Esophagus (tissue), 2 donors: ENCODE measurements at regions not wholly inside any gene's neighbourhood (a gene's known extent, or its start where the extent isn't known, plus 50 kb on each side); places are given as distances from the start of the nearest gene placed in this dataset.

Experiments
- H3K27ac ChIP-seq, 2 donors: one replicate each; pipeline ENCODE4 v1.5.1; 2013; ENCODE audit warnings: low read depth in 2 of 2, mild to moderate bottlenecking in 2 of 2, inconsistent platforms in 1 of 2, low read length in 1 of 2, moderate library complexity in 1 of 2
- H3K27me3 ChIP-seq, 2 donors: one replicate each; pipeline ENCODE4 v1.6.1; 2013; ENCODE audit warnings: low read length in 2 of 2, control low read depth in 1 of 2, mild to moderate bottlenecking in 1 of 2; ENCODE audit not compliant: insufficient read depth in 2 of 2, control insufficient read depth in 1 of 2
- H3K36me3 ChIP-seq, 2 donors: one replicate each; pipeline ENCODE4 v1.6.1; 2013; ENCODE audit warnings: low read length in 1 of 2; ENCODE audit not compliant: control insufficient read depth in 2 of 2, insufficient read depth in 2 of 2
- H3K4me1 ChIP-seq, 2 donors: one replicate each; pipeline ENCODE4 v1.6.1; 2013; ENCODE audit warnings: low read length in 1 of 2; ENCODE audit not compliant: control insufficient read depth in 2 of 2, insufficient read depth in 2 of 2
- H3K4me3 ChIP-seq, 2 donors: one replicate each; pipeline ENCODE4 v1.5.1; 2013; ENCODE audit warnings: low read length in 2 of 2, mild to moderate bottlenecking in 2 of 2, low read depth in 1 of 2, moderate library complexity in 1 of 2
- H3K9me3 ChIP-seq, 2 donors: one replicate each; pipeline ENCODE4 v1.6.1; 2013; ENCODE audit warnings: mild to moderate bottlenecking in 2 of 2, low read depth in 1 of 2, low read length in 1 of 2, moderate library complexity in 1 of 2; ENCODE audit not compliant: control insufficient read depth in 2 of 2, insufficient read depth in 1 of 2
- WGBS, 2 donors: extraction: QIAGEN DNeasy Blood & Tissue Kit; methylation state at CpG; one replicate each; pipeline ENCODE4 v1.1.7; 2013; 5-methylcytosine and 5-hydroxymethylcytosine counted together
- donor health status: healthy with polysubstance abuse.
- donor health status: Bipolar disorder and iron deficiency.

DNA sequence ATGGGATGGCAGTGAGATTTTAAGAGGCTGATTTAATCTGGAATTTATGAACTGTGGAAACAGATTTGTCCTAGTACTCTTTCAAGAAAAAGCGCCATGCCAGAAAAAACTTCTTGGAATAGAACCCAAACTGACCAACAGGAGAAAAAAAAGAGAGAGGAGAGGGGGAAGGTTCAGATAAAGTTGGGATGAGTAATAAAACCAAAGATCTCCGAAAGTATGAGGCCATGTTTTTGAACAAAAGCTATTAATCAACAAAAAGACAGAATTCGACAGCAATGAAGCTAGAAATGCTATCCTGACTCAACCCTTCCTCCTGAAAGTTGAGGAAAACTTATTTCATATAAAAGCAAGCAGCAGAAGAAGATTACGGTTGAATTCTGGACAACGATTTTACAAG is 135.5 kb downstream of the CEMIP2 start:
- Histone ChIP-seq H3K9me3 (no peaks in the 10 kb centered on the region), H3K4me1 (no peaks in the 10 kb centered on the region), H3K27me3 (no peaks in the 10 kb centered on the region), H3K27ac (no peak overlapping the region), H3K36me3 (no peaks in the 10 kb centered on the region), H3K4me3 (no peak overlapping the region)
- WGBS, 2 donors, result 89 to 90% methylated on average over 5 of the region's 5 CpGs

- no peaks in the 10 kb centered on the region for H3K27me3 ChIP-seq
- 77 to 79% methylated on average over 3 of the region's 3 CpGs for WGBS, 2 donors
- H3K9me3 ChIP-seq, result no peaks in the 10 kb centered on the region
- H3K4me3 ChIP-seq, result no peak overlapping the region
- no peaks in the 10 kb centered on the region for H3K4me1 ChIP-seq
- H3K36me3 ChIP-seq, result no peaks in the 10 kb centered on the region
- no peak overlapping the region for H3K27ac ChIP-seq
Measured at GRCh38 chr9:71630377-71630995, 137.8 kb downstream of the CEMIP2 start.

GRCh38 chr9:71629578-71630215 is 138.6 kb downstream of the CEMIP2 start:
- H3K9me3 ChIP-seq, result no peaks in the 10 kb centered on the region
- no peak overlapping the region for H3K27ac ChIP-seq
- H3K36me3 ChIP-seq, result no peaks in the 10 kb centered on the region
- WGBS, 2 donors, result 48 to 53% methylated on average over 3 of the region's 3 CpGs
- H3K4me3 ChIP-seq, result no peak overlapping the region
- H3K4me1 ChIP-seq, result no peaks in the 10 kb centered on the region
- no peaks in the 10 kb centered on the region for H3K27me3 ChIP-seq

- H3K27ac ChIP-seq, result no peak overlapping the region
- no peaks in the 10 kb centered on the region for H3K4me1 ChIP-seq
- no peaks in the 10 kb centered on the region for H3K27me3 ChIP-seq
- no peaks in the 10 kb centered on the region for H3K9me3 ChIP-seq
- H3K4me3 ChIP-seq, result no peak overlapping the region
- H3K36me3 ChIP-seq, result no peaks in the 10 kb centered on the region
- 89 to 91% methylated on average over 3 of the region's 3 CpGs for WGBS, 2 donors
Measured at GRCh38 chr9:71628247-71628646, 140.1 kb downstream of the CEMIP2 start.

DNA sequence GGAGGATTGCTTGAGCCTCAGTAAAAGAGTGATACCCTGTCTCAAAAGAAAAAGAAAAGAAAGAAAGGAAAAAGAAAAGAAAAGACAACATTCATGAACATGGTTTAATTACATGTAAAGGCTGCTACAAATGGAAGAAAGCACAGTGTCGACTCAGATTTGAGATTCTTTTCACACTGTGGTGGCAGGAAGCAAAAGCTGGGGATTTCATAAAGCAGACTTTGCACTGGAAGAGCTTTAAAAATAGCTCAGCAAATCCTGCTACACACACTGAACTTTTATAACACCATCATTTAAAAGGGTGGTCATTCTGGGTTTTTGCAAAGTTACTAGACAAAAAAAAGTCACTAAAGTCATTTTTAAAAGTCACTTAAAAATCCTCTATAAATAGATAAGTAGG is 140.8 kb downstream of the CEMIP2 start:
- H3K27me3 ChIP-seq, result no peaks in the 10 kb centered on the region
- H3K4me1 ChIP-seq, result no peaks in the 10 kb centered on the region
- no peaks in the 10 kb centered on the region for H3K36me3 ChIP-seq
- 65 to 66% methylated on average over 1 of the region's 1 CpG for WGBS, 2 donors
- H3K27ac ChIP-seq, result no peak overlapping the region
- H3K9me3 ChIP-seq, result no peaks in the 10 kb centered on the region
- no peak overlapping the region for H3K4me3 ChIP-seq

DNA sequence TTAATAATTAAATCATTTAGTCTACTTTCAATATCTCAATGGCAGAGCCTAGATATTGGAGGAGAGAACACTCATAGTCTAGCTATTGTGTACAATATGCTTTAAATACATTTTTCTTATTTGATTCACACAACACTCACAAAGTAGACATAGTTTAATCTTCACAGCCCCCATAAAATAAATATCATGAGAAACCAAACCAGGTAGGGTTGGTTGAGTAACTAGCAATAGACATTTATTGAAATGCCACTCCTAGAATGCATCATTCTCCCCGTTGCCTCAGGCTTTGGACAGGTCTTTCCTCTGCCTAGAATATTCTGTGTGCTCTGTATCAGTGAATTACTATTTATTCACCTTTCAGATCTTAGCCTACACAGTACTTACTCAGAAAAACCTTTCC is 141.9 kb downstream of the CEMIP2 start:
- no peak overlapping the region for H3K4me3 ChIP-seq
- 58 to 76% methylated on average over 1 of the region's 1 CpG for WGBS, 2 donors
- no peaks in the 10 kb centered on the region for H3K36me3 ChIP-seq
- H3K27me3 ChIP-seq, result no peaks in the 10 kb centered on the region
- no peaks in the 10 kb centered on the region for H3K4me1 ChIP-seq
- H3K27ac ChIP-seq, result no peak overlapping the region
- H3K9me3 ChIP-seq, result no peaks in the 10 kb centered on the region

DNA sequence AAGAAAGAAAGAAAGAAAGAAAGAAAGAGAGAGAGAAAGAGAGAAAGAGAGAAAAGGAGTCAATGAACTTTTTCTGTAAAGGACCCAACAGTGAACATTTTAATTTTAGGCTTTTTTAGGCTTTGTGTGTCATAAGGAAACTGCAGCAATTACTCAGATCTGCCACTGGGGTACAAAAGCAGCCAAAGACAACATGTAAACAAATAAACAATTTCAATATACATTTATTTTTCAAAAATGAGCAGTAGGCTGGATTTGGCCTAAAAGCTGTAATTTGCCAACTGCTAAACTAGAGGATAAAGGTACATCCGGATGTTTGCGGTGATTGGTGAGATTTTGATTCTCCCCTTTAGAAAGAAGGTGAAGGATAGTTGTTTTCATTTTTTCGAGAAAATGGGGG is 143.6 kb downstream of the CEMIP2 start:
- Histone ChIP-seq H3K9me3 (no peaks in the 10 kb centered on the region), H3K36me3 (no peaks in the 10 kb centered on the region), H3K27ac (no peak overlapping the region), H3K4me1 (no peaks in the 10 kb centered on the region), H3K4me3 (no peak overlapping the region), H3K27me3 (no peaks in the 10 kb centered on the region)
- WGBS, 2 donors, result 93% methylated on average over 3 of the region's 3 CpGs

DNA sequence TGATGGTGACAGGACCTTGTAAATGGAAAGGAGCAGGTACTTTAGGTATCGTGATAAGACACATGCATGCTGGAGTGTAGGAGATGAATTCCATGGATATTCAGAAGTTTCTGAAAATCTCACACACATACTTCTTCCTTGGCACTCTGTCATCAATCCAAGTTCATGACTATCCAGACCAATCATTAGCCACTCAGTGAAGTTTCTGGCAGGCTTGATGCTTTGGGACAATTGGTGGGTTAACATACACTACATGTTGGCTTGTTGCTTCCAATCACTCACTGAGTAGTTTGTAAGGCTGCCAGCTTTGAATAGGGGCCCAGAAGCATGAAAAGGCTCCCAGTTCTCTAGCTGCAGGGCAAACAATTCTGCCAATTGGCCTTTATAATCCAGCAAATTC is 147.6 kb downstream of the CEMIP2 start:
- WGBS, 2 donors, result 66 to 70% methylated on average over 1 of the region's 1 CpG
- H3K4me1 ChIP-seq, result no peaks in the 10 kb centered on the region
- H3K36me3 ChIP-seq, result no peaks in the 10 kb centered on the region
- H3K27ac ChIP-seq, result no peak overlapping the region
- no peaks in the 10 kb centered on the region for H3K9me3 ChIP-seq
- H3K27me3 ChIP-seq, result no peaks in the 10 kb centered on the region
- no peak overlapping the region for H3K4me3 ChIP-seq

GRCh38 chr9:71620331-71620730 is 148.0 kb downstream of the CEMIP2 start:
- H3K4me3 ChIP-seq, result no peak overlapping the region
- H3K36me3 ChIP-seq, result no peaks in the 10 kb centered on the region
- H3K9me3 ChIP-seq, result no peaks in the 10 kb centered on the region
- no peak overlapping the region for H3K27ac ChIP-seq
- H3K4me1 ChIP-seq, result no peaks in the 10 kb centered on the region
- no peaks in the 10 kb centered on the region for H3K27me3 ChIP-seq
- WGBS, 2 donors, result 45 to 57% methylated on average over 2 of the region's 2 CpGs

GRCh38 chr9:71619926-71620325 is 148.4 kb downstream of the CEMIP2 start:
- Histone ChIP-seq H3K27me3 (no peaks in the 10 kb centered on the region), H3K27ac (no peak overlapping the region), H3K4me3 (no peak overlapping the region), H3K9me3 (no peaks in the 10 kb centered on the region), H3K36me3 (no peaks in the 10 kb centered on the region), H3K4me1 (no peaks in the 10 kb centered on the region)
- 78 to 89% methylated on average over 2 of the region's 2 CpGs for WGBS, 2 donors
